ENCODE measurements at regions not wholly inside any gene's neighbourhood (a gene's known extent, or its start where the extent isn't known, plus 50 kb on each side); places are given as distances from the start of the nearest gene placed in this dataset.

DNA sequence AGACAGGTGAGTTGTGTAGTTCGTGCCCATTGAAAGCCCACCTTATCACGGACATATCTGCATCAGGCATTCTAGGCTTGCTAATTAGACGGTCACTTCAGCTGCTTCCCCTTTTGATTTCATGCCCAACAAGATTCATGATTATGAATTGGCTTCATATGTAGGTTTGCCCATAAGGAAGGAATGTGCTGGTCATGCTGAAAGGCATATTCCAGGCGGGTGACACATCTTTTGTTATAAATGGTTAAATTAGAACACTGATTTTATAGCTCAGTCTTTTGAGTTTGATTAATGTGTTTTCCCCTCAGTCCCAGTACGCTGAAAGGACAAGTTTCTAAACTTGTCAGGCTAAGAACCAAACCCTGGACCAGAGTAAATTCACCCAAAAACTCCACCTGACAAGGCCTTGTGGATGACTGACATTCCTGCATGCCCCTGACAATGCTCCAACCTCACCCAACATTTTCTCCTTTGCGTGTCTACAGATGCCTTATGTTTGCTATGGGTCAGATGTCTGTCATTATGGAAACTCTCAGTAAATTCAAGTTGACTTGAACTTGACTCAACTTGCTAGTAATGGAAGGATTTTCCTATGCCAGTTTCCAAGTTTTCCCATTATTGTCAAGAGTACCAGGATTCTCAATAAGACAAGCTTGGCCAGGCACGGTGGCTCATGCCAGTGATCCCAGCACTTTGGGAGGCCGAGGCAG lies 421.9 kb downstream of the PMP22 start:
- Histone ChIP-seq H3K27me3 (ENCODE audit: control insufficient read depth, insufficient read depth, low read length, poor library complexity, severe bottlenecking) (no peaks in the 10 kb centered on the region), H3K4me1 (ENCODE audit: control insufficient read depth, insufficient read depth, low read length) (no peaks in the 10 kb centered on the region), H3K9me3 (ENCODE audit: control insufficient read depth, low read length) (no peaks in the 10 kb centered on the region), H3K36me3 (ENCODE audit: control insufficient read depth, insufficient read depth, low read length) (no peaks in the 10 kb centered on the region), H3K4me3 (ENCODE audit: insufficient read depth, low read depth, low read length) (no peak overlapping the region), H3K27ac (ENCODE audit: insufficient read depth, low read depth, low read length, poor library complexity, severe bottlenecking) (no peak overlapping the region)
- WGBS, 2 experiments: 91 to 93% methylated on average over 8 of the region's 8 CpGs

GRCh38 chr17:14840616-14841231 lies 424.4 kb downstream of the PMP22 start:
- H3K27me3 ChIP-seq (ENCODE audit: control insufficient read depth, insufficient read depth, low read length, poor library complexity, severe bottlenecking): no peaks in the 10 kb centered on the region
- H3K4me3 ChIP-seq (ENCODE audit: insufficient read depth, low read depth, low read length): no peak overlapping the region
- H3K4me1 ChIP-seq (ENCODE audit: control insufficient read depth, insufficient read depth, low read length): no peaks in the 10 kb centered on the region
- no peaks in the 10 kb centered on the region for H3K9me3 ChIP-seq (ENCODE audit: control insufficient read depth, low read length)
- H3K27ac ChIP-seq (ENCODE audit: insufficient read depth, low read depth, low read length, poor library complexity, severe bottlenecking): no peak overlapping the region
- WGBS, 2 experiments: 98 to 100% methylated on average over 1 to 2 of the region's 3 CpGs
- no peaks in the 10 kb centered on the region for H3K36me3 ChIP-seq (ENCODE audit: control insufficient read depth, insufficient read depth, low read length)

- no peaks in the 10 kb centered on the region for H3K9me3 ChIP-seq (ENCODE audit: control insufficient read depth, low read length)
- H3K36me3 ChIP-seq (ENCODE audit: control insufficient read depth, insufficient read depth, low read length): no peaks in the 10 kb centered on the region
- no peak overlapping the region for H3K27ac ChIP-seq (ENCODE audit: insufficient read depth, low read depth, low read length, poor library complexity, severe bottlenecking)
- no peaks in the 10 kb centered on the region for H3K27me3 ChIP-seq (ENCODE audit: control insufficient read depth, insufficient read depth, low read length, poor library complexity, severe bottlenecking)
- no peaks in the 10 kb centered on the region for H3K4me1 ChIP-seq (ENCODE audit: control insufficient read depth, insufficient read depth, low read length)
- H3K4me3 ChIP-seq (ENCODE audit: insufficient read depth, low read depth, low read length): no peak overlapping the region
- WGBS, 2 experiments: 92% methylated on average over 1 of the region's 1 CpG
These were observed 426.6 kb downstream of the PMP22 start for GRCh38 chr17:14838567-14838966.

DNA sequence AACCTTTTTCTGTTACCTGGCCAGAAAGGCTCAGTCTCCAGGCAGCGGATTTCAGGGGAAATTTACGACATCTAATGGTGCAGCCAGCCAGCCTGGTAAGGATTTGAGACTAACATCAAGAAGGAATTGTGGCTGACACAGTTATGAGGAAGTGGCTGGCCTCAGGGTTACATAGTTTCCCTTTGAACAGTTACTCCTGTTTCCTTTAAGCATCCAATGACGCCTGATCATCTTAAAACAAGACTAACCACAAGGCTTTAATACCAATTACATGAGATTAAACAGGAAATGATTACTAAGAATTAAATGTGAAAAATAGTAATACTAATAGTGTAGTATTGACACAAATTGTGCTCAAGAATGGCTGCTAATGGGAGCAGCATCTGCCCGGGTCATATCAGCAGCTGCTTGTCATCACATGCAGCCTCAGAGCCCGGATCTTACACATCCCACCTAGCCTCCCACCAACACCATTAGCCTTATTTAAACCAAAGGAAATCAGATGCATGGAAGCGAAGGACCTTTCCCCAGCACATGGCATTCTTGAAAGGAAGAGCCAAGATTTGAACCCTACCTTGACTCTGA lies 431.8 kb downstream of the PMP22 start:
- Histone ChIP-seq H3K4me3 (ENCODE audit: insufficient read depth, low read depth, low read length) (no peak overlapping the region), H3K4me1 (ENCODE audit: control insufficient read depth, insufficient read depth, low read length) (no peaks in the 10 kb centered on the region), H3K27ac (ENCODE audit: insufficient read depth, low read depth, low read length, poor library complexity, severe bottlenecking) (no peak overlapping the region), H3K27me3 (ENCODE audit: control insufficient read depth, insufficient read depth, low read length, poor library complexity, severe bottlenecking) (no peaks in the 10 kb centered on the region), H3K9me3 (ENCODE audit: control insufficient read depth, low read length) (no peaks in the 10 kb centered on the region), H3K36me3 (ENCODE audit: control insufficient read depth, insufficient read depth, low read length) (no peaks in the 10 kb centered on the region)
- 91 to 92% methylated on average over 5 to 6 of the region's 6 CpGs for WGBS, 2 experiments

- WGBS, 2 experiments: 75 to 80% methylated on average over 2 of the region's 2 CpGs
- H3K27ac ChIP-seq (ENCODE audit: insufficient read depth, low read depth, low read length, poor library complexity, severe bottlenecking): no peak overlapping the region
These were observed 433.6 kb downstream of the PMP22 start for GRCh38 chr17:14831491-14831890.

DNA sequence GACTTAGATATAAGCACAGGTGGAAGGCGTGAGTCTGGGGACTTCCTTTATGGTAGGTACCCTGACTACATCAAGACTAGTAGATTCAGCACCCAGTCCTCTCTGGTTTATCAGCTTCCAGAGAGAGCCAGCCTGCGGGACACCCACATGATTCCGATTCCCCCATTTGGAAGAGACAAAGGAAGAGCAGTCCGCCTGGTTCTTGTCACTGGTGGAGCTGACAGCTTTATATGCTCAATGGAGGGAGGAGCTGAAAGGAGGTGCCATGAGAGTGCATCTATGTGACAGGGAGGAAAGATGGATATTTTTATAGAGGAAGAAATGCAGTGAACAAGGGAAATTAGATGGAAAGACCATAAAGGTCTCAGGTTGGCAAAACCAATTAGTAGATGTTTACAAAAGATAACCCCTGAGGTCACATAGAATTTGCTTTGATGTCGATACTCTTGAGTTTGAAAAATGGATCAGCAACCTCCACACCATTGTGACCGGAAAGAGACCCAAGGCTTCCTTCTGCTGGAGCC lies 437.7 kb downstream of the PMP22 start:
- H3K27ac ChIP-seq (ENCODE audit: insufficient read depth, low read depth, low read length, poor library complexity, severe bottlenecking): no peak overlapping the region
- no peaks in the 10 kb centered on the region for H3K27me3 ChIP-seq (ENCODE audit: control insufficient read depth, insufficient read depth, low read length, poor library complexity, severe bottlenecking)
- H3K4me1 ChIP-seq (ENCODE audit: control insufficient read depth, insufficient read depth, low read length): no peaks in the 10 kb centered on the region
- no peaks in the 10 kb centered on the region for H3K9me3 ChIP-seq (ENCODE audit: control insufficient read depth, low read length)
- no peaks in the 10 kb centered on the region for H3K36me3 ChIP-seq (ENCODE audit: control insufficient read depth, insufficient read depth, low read length)
- WGBS, 2 experiments: 81 to 83% methylated on average over 6 of the region's 6 CpGs
- H3K4me3 ChIP-seq (ENCODE audit: insufficient read depth, low read depth, low read length): no peak overlapping the region

More at GRCh38 chr17:14831491-14831890, 433.6 kb downstream of the PMP22 start:
- no peaks in the 10 kb centered on the region for H3K27me3 ChIP-seq (ENCODE audit: control insufficient read depth, insufficient read depth, low read length, poor library complexity, severe bottlenecking)
- no peaks in the 10 kb centered on the region for H3K4me1 ChIP-seq (ENCODE audit: control insufficient read depth, insufficient read depth, low read length)
- no peaks in the 10 kb centered on the region for H3K9me3 ChIP-seq (ENCODE audit: control insufficient read depth, low read length)
- H3K36me3 ChIP-seq (ENCODE audit: control insufficient read depth, insufficient read depth, low read length): no peaks in the 10 kb centered on the region
- no peak overlapping the region for H3K4me3 ChIP-seq (ENCODE audit: insufficient read depth, low read depth, low read length)

- WGBS, 2 experiments: 90 to 93% methylated on average over 3 of the region's 3 CpGs
- Histone ChIP-seq H3K4me1 (ENCODE audit: control insufficient read depth, insufficient read depth, low read length) (no peaks in the 10 kb centered on the region), H3K27ac (ENCODE audit: insufficient read depth, low read depth, low read length, poor library complexity, severe bottlenecking) (no peak overlapping the region), H3K36me3 (ENCODE audit: control insufficient read depth, insufficient read depth, low read length) (no peaks in the 10 kb centered on the region), H3K9me3 (ENCODE audit: control insufficient read depth, low read length) (no peaks in the 10 kb centered on the region), H3K27me3 (ENCODE audit: control insufficient read depth, insufficient read depth, low read length, poor library complexity, severe bottlenecking) (no peaks in the 10 kb centered on the region), H3K4me3 (ENCODE audit: insufficient read depth, low read depth, low read length) (no peak overlapping the region)
These were observed 438.8 kb downstream of the PMP22 start for GRCh38 chr17:14826358-14826757.

DNA sequence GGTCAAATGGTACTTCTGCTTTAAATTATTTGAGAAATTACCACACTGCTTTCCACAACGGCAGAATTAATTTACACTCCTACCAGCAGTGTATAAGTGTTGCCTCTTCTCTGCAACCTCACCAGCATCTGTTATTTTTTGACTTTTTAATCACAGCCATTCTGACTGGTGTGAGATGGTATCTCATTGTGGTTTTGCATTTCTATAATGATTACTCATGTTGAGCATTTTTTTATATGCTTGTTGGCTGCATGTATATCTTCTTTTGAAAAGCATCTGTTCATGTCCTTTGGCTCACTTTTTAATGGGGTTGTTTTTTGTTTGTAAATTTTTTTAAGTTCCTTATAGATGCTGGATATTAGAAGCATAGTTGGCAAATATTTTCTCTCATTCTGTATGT lies 446.7 kb downstream of the PMP22 start:
- no peaks in the 10 kb centered on the region for H3K9me3 ChIP-seq (ENCODE audit: control insufficient read depth, low read length)
- H3K4me3 ChIP-seq (ENCODE audit: insufficient read depth, low read depth, low read length): no peak overlapping the region
- H3K4me1 ChIP-seq (ENCODE audit: control insufficient read depth, insufficient read depth, low read length): no peaks in the 10 kb centered on the region
- 100% methylated on average over 1 of the region's 1 CpG for whole genome bisulfite sequencing, 2 experiments
- no peaks in the 10 kb centered on the region for H3K27me3 ChIP-seq (ENCODE audit: control insufficient read depth, insufficient read depth, low read length, poor library complexity, severe bottlenecking)
- H3K36me3 ChIP-seq (ENCODE audit: control insufficient read depth, insufficient read depth, low read length): no peaks in the 10 kb centered on the region
- H3K27ac ChIP-seq (ENCODE audit: insufficient read depth, low read depth, low read length, poor library complexity, severe bottlenecking): no peak overlapping the region

DNA sequence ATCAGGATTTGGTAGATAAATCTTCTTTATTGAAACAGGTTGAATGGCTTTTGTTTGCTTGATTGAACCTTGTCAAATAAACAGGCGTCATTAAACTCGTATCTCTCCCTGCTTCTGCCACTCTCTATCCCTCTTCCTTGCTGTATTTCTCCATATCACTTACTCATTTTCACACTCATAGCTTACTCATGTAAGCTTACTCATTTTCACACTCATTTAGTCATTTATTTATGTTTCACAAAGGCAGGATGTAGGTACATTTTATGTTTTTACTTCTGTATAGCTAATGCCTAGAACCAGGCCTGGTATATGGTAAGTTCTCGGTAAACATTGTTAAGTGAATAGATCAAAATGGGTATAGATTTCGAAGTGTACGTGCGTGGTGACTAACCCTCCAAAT lies 450.0 kb downstream of the PMP22 start:
- no peaks in the 10 kb centered on the region for H3K36me3 ChIP-seq (ENCODE audit: control insufficient read depth, insufficient read depth, low read length)
- no peaks in the 10 kb centered on the region for H3K9me3 ChIP-seq (ENCODE audit: control insufficient read depth, low read length)
- no peak overlapping the region for H3K4me3 ChIP-seq (ENCODE audit: insufficient read depth, low read depth, low read length)
- no peaks in the 10 kb centered on the region for H3K4me1 ChIP-seq (ENCODE audit: control insufficient read depth, insufficient read depth, low read length)
- whole genome bisulfite sequencing, 2 experiments: 86 to 96% methylated on average over 3 of the region's 6 CpGs
- H3K27me3 ChIP-seq (ENCODE audit: control insufficient read depth, insufficient read depth, low read length, poor library complexity, severe bottlenecking): no peaks in the 10 kb centered on the region
- H3K27ac ChIP-seq (ENCODE audit: insufficient read depth, low read depth, low read length, poor library complexity, severe bottlenecking): no peak overlapping the region

DNA sequence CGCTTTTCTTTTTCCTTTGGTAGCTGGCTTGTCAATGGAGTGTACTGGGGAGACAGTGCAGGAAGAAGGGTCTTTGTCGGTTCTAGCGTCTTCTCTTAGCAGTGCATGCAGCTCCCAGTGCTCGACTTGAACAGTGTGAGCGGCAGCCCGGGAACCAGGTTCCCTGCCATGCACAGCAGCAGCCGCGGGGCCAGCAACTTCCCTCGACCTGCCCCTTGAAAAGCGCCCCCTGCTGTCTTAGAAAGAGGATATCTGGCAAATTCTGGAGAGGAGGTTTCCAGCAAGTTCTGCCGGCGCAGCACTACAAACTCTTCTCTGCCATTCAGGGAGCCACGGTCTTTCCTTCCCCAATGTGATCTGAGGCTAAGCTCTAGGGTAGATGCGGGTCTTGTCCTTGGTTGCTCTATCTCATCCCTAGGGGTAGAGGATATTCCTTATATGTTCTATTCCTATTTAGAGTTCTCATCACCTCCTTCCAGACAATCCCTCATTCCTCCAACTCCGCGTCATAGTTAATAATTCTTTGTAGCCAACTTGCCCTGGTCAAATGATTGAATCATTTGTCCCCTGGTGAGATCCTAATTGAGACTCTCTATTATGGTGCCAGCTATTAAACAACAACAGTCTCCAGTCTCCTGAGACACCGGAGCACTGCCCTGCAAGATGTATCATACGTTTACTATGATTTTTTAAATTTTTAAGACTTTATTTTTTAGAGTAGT lies 451.3 kb downstream of the PMP22 start:
- H3K4me3 ChIP-seq (ENCODE audit: insufficient read depth, low read depth, low read length): no peak overlapping the region
- H3K27ac ChIP-seq (ENCODE audit: insufficient read depth, low read depth, low read length, poor library complexity, severe bottlenecking): no peak overlapping the region
- no peaks in the 10 kb centered on the region for H3K9me3 ChIP-seq (ENCODE audit: control insufficient read depth, low read length)
- 46 to 51% methylated on average over 15 to 16 of the region's 18 CpGs for WGBS, 2 experiments
- H3K27me3 ChIP-seq (ENCODE audit: control insufficient read depth, insufficient read depth, low read length, poor library complexity, severe bottlenecking): no peaks in the 10 kb centered on the region
- no peaks in the 10 kb centered on the region for H3K36me3 ChIP-seq (ENCODE audit: control insufficient read depth, insufficient read depth, low read length)
- no peaks in the 10 kb centered on the region for H3K4me1 ChIP-seq (ENCODE audit: control insufficient read depth, insufficient read depth, low read length)

Data from ectodermal cell (in vitro differentiated cells).